HG02588 (cell line): ENCODE measurements at regions not wholly inside any gene's neighbourhood (a gene's known extent, or its start where the extent isn't known, plus 50 kb on each side); places are given as distances from the start of the nearest gene placed in this dataset.
"Not testable (repeated sequence)": the region's sequence is repeated elsewhere in the genome, so short reads cannot be mapped to it uniquely, and the experiment has no call there.

Source experiments
- ATAC-seq: cut with Tn5 transposase; IDR thresholded peaks from one replicate; pipeline ENCODE4 v1.9.1; 2021; ENCODE audit warnings: mild to moderate bottlenecking, moderate library complexity; ENCODE audit not compliant: unreplicated experiment

- ATAC-seq: no peak
Observed at GRCh38 chr10:124248056-124249045, 155.0 kb upstream of the CHST15 start.

- no peak for ATAC-seq
Observed at GRCh38 chr10:124245806-124246440, 152.5 kb upstream of the CHST15 start.

GRCh38 chr10:124245191-124245590 lies 151.8 kb upstream of the CHST15 start:
- ATAC-seq: no peak

- no peak for ATAC-seq
Observed at GRCh38 chr10:124244256-124244877, 151.0 kb upstream of the CHST15 start.

- ATAC-seq: no peak
Observed at GRCh38 chr10:124243702-124244121, 150.3 kb upstream of the CHST15 start.

- ATAC-seq: no peak
Observed at GRCh38 chr10:124242791-124243190, 149.4 kb upstream of the CHST15 start.

- no peak for ATAC-seq
Observed at GRCh38 chr10:124242365-124242764, 149.0 kb upstream of the CHST15 start.

GRCh38 chr10:124241510-124241909 lies 148.1 kb upstream of the CHST15 start:
- ATAC-seq: not testable (repeated sequence)

- no peak for ATAC-seq
Observed at GRCh38 chr10:124240839-124241291, 147.5 kb upstream of the CHST15 start.

- no peak for ATAC-seq
Observed at GRCh38 chr10:124239696-124240095, 146.3 kb upstream of the CHST15 start.

GRCh38 chr10:124239134-124239533 lies 145.7 kb upstream of the CHST15 start:
- no peak for ATAC-seq

GRCh38 chr10:124238367-124238766 lies 145.0 kb upstream of the CHST15 start:
- no peak for ATAC-seq

- no peak for ATAC-seq
Observed at GRCh38 chr10:124237282-124237961, 144.0 kb upstream of the CHST15 start.

- ATAC-seq: no peak
Observed at GRCh38 chr10:124236816-124237215, 143.4 kb upstream of the CHST15 start.

GRCh38 chr10:124236136-124236535 lies 142.7 kb upstream of the CHST15 start:
- no peak for ATAC-seq

- no peak for ATAC-seq
Observed at GRCh38 chr10:124235232-124235631, 141.8 kb upstream of the CHST15 start.

GRCh38 chr10:124233546-124234138 lies 140.2 kb upstream of the CHST15 start:
- no peak for ATAC-seq

GRCh38 chr10:124232686-124233545 lies 139.5 kb upstream of the CHST15 start:
- ATAC-seq: no peak
